Suprapubic skin (tissue), 3 donors: ENCODE measurements at regions not wholly inside any gene's neighbourhood (a gene's known extent, or its start where the extent isn't known, plus 50 kb on each side); places are given as distances from the start of the nearest gene placed in this dataset.

Source experiments
- EP300 ChIP-seq: sonication (generic); formaldehyde crosslinking; IDR thresholded peaks from one replicate; pipeline ENCODE4 v1.6.1; 2017; ENCODE audit warnings: antibody characterized with exemption
- POLR2A ChIP-seq, 2 donors: fragments of 450-650 bp; IDR thresholded peaks; one replicate each; pipeline ENCODE4 v1.6.1; 2017; ENCODE audit warnings: antibody characterized with exemption in 2 of 2, mild to moderate bottlenecking in 2 of 2, moderate library complexity in 2 of 2
- TF ChIP-seq, protein P1 (sequence below), 2 donors: fragments of 200-600 bp in 1 of 2; fragments of 450-650 bp in 1 of 2; sonication (generic) in 1 of 2; IDR thresholded peaks; one replicate each; pipeline ENCODE4 v1.5.1; 2016 to 2019; ENCODE audit warnings: antibody characterized with exemption in 2 of 2, mild to moderate bottlenecking in 1 of 2, moderate library complexity in 1 of 2

DNA sequence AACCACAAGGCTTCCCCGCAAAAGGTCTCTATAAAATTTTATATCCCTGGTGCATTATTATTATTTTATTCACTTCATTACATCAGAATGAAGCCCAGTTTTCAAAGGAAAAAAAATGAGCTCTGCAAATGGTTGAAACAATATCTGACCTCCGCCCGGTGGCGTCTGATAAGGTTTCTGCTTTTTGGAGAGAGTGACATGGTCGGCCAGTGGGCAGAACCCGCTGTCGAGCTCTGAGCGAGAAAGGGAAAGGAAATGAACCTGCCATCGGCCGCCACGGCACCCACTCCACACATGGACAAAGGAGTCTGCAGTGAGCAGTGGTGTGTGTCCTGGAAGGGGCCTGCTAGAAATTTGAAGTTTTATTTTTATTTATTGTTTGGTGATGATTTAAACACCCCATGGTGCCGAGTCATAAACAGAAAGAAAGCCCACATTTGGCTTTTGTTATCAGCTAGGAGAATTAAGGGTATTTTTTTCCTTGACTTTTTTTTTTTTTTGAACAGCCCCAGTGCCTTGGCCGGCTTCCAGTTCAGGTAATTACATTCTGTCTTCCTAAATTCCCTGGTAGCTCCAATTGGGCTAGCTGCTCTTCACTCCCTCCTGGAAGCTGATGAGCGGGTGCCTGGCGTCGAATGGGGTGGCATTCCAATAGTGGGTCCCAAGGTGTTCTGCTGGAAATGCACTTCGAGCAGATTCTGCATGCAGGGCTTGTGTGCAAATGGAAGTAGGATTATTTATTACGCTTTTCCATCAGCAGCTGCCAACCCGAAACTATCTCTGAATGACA lies 149.4 kb upstream of the MKI67 start:
- TF ChIP-seq, protein P1, sequence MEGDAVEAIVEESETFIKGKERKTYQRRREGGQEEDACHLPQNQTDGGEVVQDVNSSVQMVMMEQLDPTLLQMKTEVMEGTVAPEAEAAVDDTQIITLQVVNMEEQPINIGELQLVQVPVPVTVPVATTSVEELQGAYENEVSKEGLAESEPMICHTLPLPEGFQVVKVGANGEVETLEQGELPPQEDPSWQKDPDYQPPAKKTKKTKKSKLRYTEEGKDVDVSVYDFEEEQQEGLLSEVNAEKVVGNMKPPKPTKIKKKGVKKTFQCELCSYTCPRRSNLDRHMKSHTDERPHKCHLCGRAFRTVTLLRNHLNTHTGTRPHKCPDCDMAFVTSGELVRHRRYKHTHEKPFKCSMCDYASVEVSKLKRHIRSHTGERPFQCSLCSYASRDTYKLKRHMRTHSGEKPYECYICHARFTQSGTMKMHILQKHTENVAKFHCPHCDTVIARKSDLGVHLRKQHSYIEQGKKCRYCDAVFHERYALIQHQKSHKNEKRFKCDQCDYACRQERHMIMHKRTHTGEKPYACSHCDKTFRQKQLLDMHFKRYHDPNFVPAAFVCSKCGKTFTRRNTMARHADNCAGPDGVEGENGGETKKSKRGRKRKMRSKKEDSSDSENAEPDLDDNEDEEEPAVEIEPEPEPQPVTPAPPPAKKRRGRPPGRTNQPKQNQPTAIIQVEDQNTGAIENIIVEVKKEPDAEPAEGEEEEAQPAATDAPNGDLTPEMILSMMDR (IDR thresholded peaks at IDR 0.05): no peak
- TF ChIP-seq POLR2A (IDR thresholded peaks at IDR 0.05) (no peak), EP300 (no peak)
